GM12865 (cell line): ENCODE measurements at regions not wholly inside any gene's neighbourhood (a gene's known extent, or its start where the extent isn't known, plus 50 kb on each side); places are given as distances from the start of the nearest gene placed in this dataset.

ENCODE experiments used
- DNase-seq: peaks from one replicate; pipeline ENCODE4 v3.0.0; 2010; ENCODE audit warnings: low read depth
- H3K4me3 ChIP-seq: 2 replicates; pipeline ENCODE4 v1.5.1; 2011; ENCODE audit warnings: mild to moderate bottlenecking, low read depth, low read length, control low read depth
- CTCF ChIP-seq: IDR thresholded peaks from 2 replicates; pipeline ENCODE4 v1.5.1; 2011; ENCODE audit warnings: low read length, control low read depth, low read depth, inconsistent platforms; ENCODE audit not compliant: insufficient read depth; ENCODE audit errors: missing control alignments

- TF ChIP-seq CTCF, result no peak
- no peak overlapping the region for H3K4me3 ChIP-seq
- no peak for DNase-seq
Observed at GRCh38 chr18:24663026-24663425, 202.6 kb downstream of the HRH4 start.

GRCh38 chr18:24669015-24669414 is 208.6 kb downstream of the HRH4 start:
- TF ChIP-seq CTCF, result no peak
- no peak for DNase-seq
- H3K4me3 ChIP-seq, result no peak overlapping the region

- no peak for DNase-seq
- no peak overlapping the region for H3K4me3 ChIP-seq
- no peak for TF ChIP-seq CTCF
Observed at GRCh38 chr18:24669502-24669901, 209.1 kb downstream of the HRH4 start.

- H3K4me3 ChIP-seq, result no peak overlapping the region
- no peak for DNase-seq
- TF ChIP-seq CTCF, result no peak
Observed at GRCh38 chr18:24672165-24672941, 211.9 kb downstream of the HRH4 start.

GRCh38 chr18:24674200-24674599 is 213.8 kb downstream of the HRH4 start:
- TF ChIP-seq CTCF, result no peak
- DNase-seq, result no peak
- H3K4me3 ChIP-seq, result no peak overlapping the region

GRCh38 chr18:24674605-24675004 is 214.2 kb downstream of the HRH4 start:
- DNase-seq, result no peak

More at GRCh38 chr18:24674605-24675004, 214.2 kb downstream of the HRH4 start:
- H3K4me3 ChIP-seq, result no peak overlapping the region
- TF ChIP-seq CTCF, result no peak
